ENCODE measurements at regions not wholly inside any gene's neighbourhood (a gene's known extent, or its start where the extent isn't known, plus 50 kb on each side); places are given as distances from the start of the nearest gene placed in this dataset.

DNA sequence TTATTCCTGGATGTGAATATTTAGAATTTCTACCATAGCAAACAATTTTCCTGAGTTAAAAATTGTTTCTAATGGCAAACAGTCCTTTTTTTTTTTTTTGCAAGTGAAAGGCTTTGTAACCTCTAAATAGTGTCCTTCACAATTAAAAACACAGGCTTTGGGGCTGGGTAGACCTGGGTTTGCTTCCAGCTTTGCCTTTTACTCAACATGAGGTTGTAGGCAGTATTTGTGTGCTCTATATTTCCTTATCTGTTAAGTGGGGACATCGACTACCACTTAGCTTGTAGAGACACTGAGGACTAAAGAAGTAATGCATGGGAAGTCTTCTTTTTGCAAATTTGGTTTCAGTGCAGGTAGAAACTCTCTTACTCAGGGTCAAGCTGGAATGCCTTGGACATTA lies 169.4 kb upstream of the GRB10 start:
- Histone ChIP-seq H2AFZ (ENCODE audit: low read depth) (no peak overlapping the region), H3K4me1 (ENCODE audit: low read depth, poor library complexity, severe bottlenecking) (no peaks in the 10 kb centered on the region), H4K20me1 (ENCODE audit: insufficient read depth) (no peaks in the 10 kb centered on the region), H3K9ac (no peak overlapping the region), H3K79me2 (ENCODE audit: insufficient read depth, low read depth) (no peaks in the 10 kb centered on the region), H3K4me3 (IDR thresholded peaks at IDR 0.05; ENCODE audit: insufficient read depth, low read depth, low read length) (no peak overlapping the region), H3K4me2 (no peak overlapping the region), H3K27me3 (ENCODE audit: insufficient read depth, low read depth) (no peaks in the 10 kb centered on the region), H3K27ac (no peak overlapping the region), H3K36me3 (ENCODE audit: insufficient read depth) (no peaks in the 10 kb centered on the region)
- TF ChIP-seq CTCF (conservative IDR thresholded peaks at IDR 0.05; ENCODE audit: low read depth, low read length): no peak

DNA sequence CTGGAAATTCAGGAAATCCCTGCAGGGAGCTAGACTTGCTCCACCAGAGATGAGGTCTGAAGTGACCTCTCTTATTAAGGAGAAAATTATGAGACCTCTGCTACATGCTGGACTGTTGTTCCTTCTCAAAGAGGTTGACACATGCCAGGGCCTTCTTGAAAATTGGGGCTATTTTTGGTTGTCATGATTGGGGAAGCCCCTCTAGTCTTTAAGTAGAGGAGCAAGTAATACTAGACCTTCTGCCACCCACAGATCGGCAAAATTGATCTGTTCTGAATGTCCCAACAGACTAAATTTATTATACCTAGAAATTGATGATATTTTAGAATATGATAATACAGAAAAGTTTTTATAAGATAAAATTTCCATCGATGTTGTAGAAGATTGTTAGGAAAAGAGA lies 160.8 kb upstream of the GRB10 start:
- Histone ChIP-seq H3K27ac (no peak overlapping the region), H3K9ac (no peak overlapping the region), H3K27me3 (ENCODE audit: insufficient read depth, low read depth) (no peaks in the 10 kb centered on the region), H3K36me3 (ENCODE audit: insufficient read depth) (no peaks in the 10 kb centered on the region), H3K4me1 (ENCODE audit: low read depth, poor library complexity, severe bottlenecking) (no peaks in the 10 kb centered on the region), H3K4me2 (no peak overlapping the region), H4K20me1 (ENCODE audit: insufficient read depth) (no peaks in the 10 kb centered on the region), H3K4me3 (IDR thresholded peaks at IDR 0.05; ENCODE audit: insufficient read depth, low read depth, low read length) (no peak overlapping the region), H2AFZ (ENCODE audit: low read depth) (no peak overlapping the region), H3K79me2 (ENCODE audit: insufficient read depth, low read depth) (no peaks in the 10 kb centered on the region)
- TF ChIP-seq CTCF (conservative IDR thresholded peaks at IDR 0.05; ENCODE audit: low read depth, low read length): no peak

DNA sequence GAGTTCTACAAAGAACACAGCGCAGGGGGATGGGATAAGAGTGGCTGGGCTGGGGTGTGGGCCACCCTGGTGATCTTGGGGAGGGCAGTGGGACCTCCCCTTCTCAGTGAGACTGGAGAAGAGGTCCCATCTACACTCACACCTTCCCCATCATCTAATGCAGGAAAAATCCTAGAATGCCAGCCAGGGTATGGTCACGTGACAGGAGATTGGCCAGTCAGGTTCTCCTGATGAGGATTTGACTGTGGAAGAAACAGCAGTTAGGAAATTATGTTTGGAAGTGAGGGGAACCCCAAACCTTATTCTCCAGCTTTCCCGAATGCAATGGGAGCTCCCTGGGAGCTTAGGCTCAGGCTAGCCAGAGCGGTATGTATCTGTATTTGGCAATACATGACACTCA lies 158.8 kb upstream of the GRB10 start:
- H3K4me2 ChIP-seq: no peak overlapping the region

GRCh38 chr7:50940621-50941020 lies 157.9 kb upstream of the GRB10 start:
- no peak overlapping the region for H3K4me2 ChIP-seq
- H3K9ac ChIP-seq: no peak overlapping the region
- no peaks in the 10 kb centered on the region for H3K4me1 ChIP-seq (ENCODE audit: low read depth, poor library complexity, severe bottlenecking)
- no peaks in the 10 kb centered on the region for H4K20me1 ChIP-seq (ENCODE audit: insufficient read depth)
- H3K4me3 ChIP-seq (IDR thresholded peaks at IDR 0.05; ENCODE audit: insufficient read depth, low read depth, low read length): no peak overlapping the region
- no peaks in the 10 kb centered on the region for H3K27me3 ChIP-seq (ENCODE audit: insufficient read depth, low read depth)
- H3K36me3 ChIP-seq (ENCODE audit: insufficient read depth): no peaks in the 10 kb centered on the region
- H3K79me2 ChIP-seq (ENCODE audit: insufficient read depth, low read depth): no peaks in the 10 kb centered on the region
- TF ChIP-seq CTCF (conservative IDR thresholded peaks at IDR 0.05; ENCODE audit: low read depth, low read length): no peak
- no peak overlapping the region for H2AFZ ChIP-seq (ENCODE audit: low read depth)
- no peak overlapping the region for H3K27ac ChIP-seq

More for the DNA sequence above, 158.8 kb upstream of the GRB10 start:
- Histone ChIP-seq H3K36me3 (ENCODE audit: insufficient read depth) (no peaks in the 10 kb centered on the region), H3K4me3 (IDR thresholded peaks at IDR 0.05; ENCODE audit: insufficient read depth, low read depth, low read length) (no peak overlapping the region), H3K27ac (no peak overlapping the region), H3K4me1 (ENCODE audit: low read depth, poor library complexity, severe bottlenecking) (no peaks in the 10 kb centered on the region), H4K20me1 (ENCODE audit: insufficient read depth) (no peaks in the 10 kb centered on the region), H2AFZ (ENCODE audit: low read depth) (no peak overlapping the region), H3K9ac (no peak overlapping the region), H3K27me3 (ENCODE audit: insufficient read depth, low read depth) (no peaks in the 10 kb centered on the region), H3K79me2 (ENCODE audit: insufficient read depth, low read depth) (no peaks in the 10 kb centered on the region)
- no peak for TF ChIP-seq CTCF (conservative IDR thresholded peaks at IDR 0.05; ENCODE audit: low read depth, low read length)

DNA sequence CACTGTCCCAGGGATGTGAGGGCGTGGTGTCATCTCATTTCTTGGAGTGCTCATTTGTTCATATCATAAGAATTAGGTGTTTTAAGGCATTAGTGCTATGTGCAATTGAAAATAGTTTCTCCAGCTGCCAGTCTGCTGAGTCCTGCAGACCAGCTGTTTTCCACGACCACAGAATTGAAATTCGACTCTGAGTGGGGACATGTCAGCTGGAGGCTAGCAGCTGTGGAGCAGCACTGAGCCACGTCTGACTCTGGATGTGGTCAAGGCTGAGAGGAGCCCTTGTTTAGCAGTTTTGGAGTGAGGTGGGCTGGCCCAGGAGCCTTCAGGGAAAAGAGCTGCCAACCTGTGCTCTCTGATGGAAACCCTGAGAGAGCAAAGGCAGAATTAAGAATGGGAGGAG lies 156.3 kb upstream of the GRB10 start:
- H3K27ac ChIP-seq: no peak overlapping the region
- no peak overlapping the region for H3K4me3 ChIP-seq (IDR thresholded peaks at IDR 0.05; ENCODE audit: insufficient read depth, low read depth, low read length)
- H3K27me3 ChIP-seq (ENCODE audit: insufficient read depth, low read depth): no peaks in the 10 kb centered on the region
- H4K20me1 ChIP-seq (ENCODE audit: insufficient read depth): no peaks in the 10 kb centered on the region
- H3K4me1 ChIP-seq (ENCODE audit: low read depth, poor library complexity, severe bottlenecking): no peaks in the 10 kb centered on the region
- no peaks in the 10 kb centered on the region for H3K79me2 ChIP-seq (ENCODE audit: insufficient read depth, low read depth)
- no peak for TF ChIP-seq CTCF (conservative IDR thresholded peaks at IDR 0.05; ENCODE audit: low read depth, low read length)
- H3K36me3 ChIP-seq (ENCODE audit: insufficient read depth): no peaks in the 10 kb centered on the region
- no peak overlapping the region for H3K4me2 ChIP-seq
- H2AFZ ChIP-seq (ENCODE audit: low read depth): no peak overlapping the region
- no peak overlapping the region for H3K9ac ChIP-seq
